OCI-LY1 (cell line): ENCODE measurements at regions not wholly inside any gene's neighbourhood (a gene's known extent, or its start where the extent isn't known, plus 50 kb on each side); places are given as distances from the start of the nearest gene placed in this dataset.
"Not testable (repeated sequence)": the region's sequence is repeated elsewhere in the genome, so short reads cannot be mapped to it uniquely, and the experiment has no call there.

ENCODE experiments used
- CTCF ChIP-seq: fragments of 200-600 bp; sonication (generic), shearing (Covaris generic); IDR thresholded peaks from 2 replicates; pipeline ENCODE4 v1.5.1; 2017; ENCODE audit warnings: mild to moderate bottlenecking, antibody characterized with exemption, low read length, moderate library complexity, mixed read lengths
- EZH2 ChIP-seq: fragments of 200-600 bp; sonication (generic), shearing (Covaris generic); IDR thresholded peaks from 2 replicates; pipeline ENCODE4 v1.8.0; 2017; ENCODE audit warnings: borderline replicate concordance, mixed run types, mild to moderate bottlenecking, antibody characterized with exemption, low read length, moderate library complexity, mixed read lengths

- not testable (repeated sequence) for TF ChIP-seq EZH2, CTCF
These were observed 111.0 kb downstream of the TMEM121 start for GRCh38 chr14:105637345-105637744.
